ENCODE measurements at regions not wholly inside any gene's neighbourhood (a gene's known extent, or its start where the extent isn't known, plus 50 kb on each side); places are given as distances from the start of the nearest gene placed in this dataset.

GRCh38 chr21:36641886-36642285 lies 57.0 kb upstream of the SIM2 start:
- no peak for TF ChIP-seq CTCF (IDR thresholded peaks at IDR 0.05; ENCODE audit: control insufficient read depth, extremely low read depth, insufficient read depth)
- no peak for DNase-seq (ENCODE audit: low read depth)
- H3K4me3 ChIP-seq (ENCODE audit: low read depth, low read length): no peak overlapping the region

GRCh38 chr21:36642777-36643176 lies 56.1 kb upstream of the SIM2 start:
- H3K4me3 ChIP-seq (ENCODE audit: low read depth, low read length): no peak overlapping the region
- no peak for TF ChIP-seq CTCF (IDR thresholded peaks at IDR 0.05; ENCODE audit: control insufficient read depth, extremely low read depth, insufficient read depth)
- no peak for DNase-seq (ENCODE audit: low read depth)

GRCh38 chr21:36643374-36644250 lies 55.3 kb upstream of the SIM2 start:
- no peak overlapping the region for H3K4me3 ChIP-seq (ENCODE audit: low read depth, low read length)
- no peak for DNase-seq (ENCODE audit: low read depth)
- no peak for TF ChIP-seq CTCF (IDR thresholded peaks at IDR 0.05; ENCODE audit: control insufficient read depth, extremely low read depth, insufficient read depth)

- TF ChIP-seq CTCF (IDR thresholded peaks at IDR 0.05; ENCODE audit: control insufficient read depth, extremely low read depth, insufficient read depth): no peak
- no peak overlapping the region for H3K4me3 ChIP-seq (ENCODE audit: low read depth, low read length)
- no peak for DNase-seq (ENCODE audit: low read depth)
Measured at GRCh38 chr21:36646011-36646410, 52.9 kb upstream of the SIM2 start.

GRCh38 chr21:36646645-36647044 lies 52.3 kb upstream of the SIM2 start:
- no peak for DNase-seq (ENCODE audit: low read depth)
- no peak overlapping the region for H3K4me3 ChIP-seq (ENCODE audit: low read depth, low read length)

GRCh38 chr21:36647279-36648093 lies 51.4 kb upstream of the SIM2 start:
- DNase-seq (ENCODE audit: low read depth): no peak
- TF ChIP-seq CTCF (IDR thresholded peaks at IDR 0.05; ENCODE audit: control insufficient read depth, extremely low read depth, insufficient read depth): no peak
- H3K4me3 ChIP-seq (ENCODE audit: low read depth, low read length): no peak overlapping the region

More at GRCh38 chr21:36646645-36647044, 52.3 kb upstream of the SIM2 start:
- no peak for TF ChIP-seq CTCF (IDR thresholded peaks at IDR 0.05; ENCODE audit: control insufficient read depth, extremely low read depth, insufficient read depth)
